ENCODE measurements at regions not wholly inside any gene's neighbourhood (a gene's known extent, or its start where the extent isn't known, plus 50 kb on each side); places are given as distances from the start of the nearest gene placed in this dataset.
"Not testable (repeated sequence)": the region's sequence is repeated elsewhere in the genome, so short reads cannot be mapped to it uniquely, and the experiment has no call there.

- DNase-seq (ENCODE audit: low read depth in 2 of 2) = no peak
Observed at GRCh38 chr10:28137907-28138880, 139.3 kb upstream of the ODAD2 start.

DNA sequence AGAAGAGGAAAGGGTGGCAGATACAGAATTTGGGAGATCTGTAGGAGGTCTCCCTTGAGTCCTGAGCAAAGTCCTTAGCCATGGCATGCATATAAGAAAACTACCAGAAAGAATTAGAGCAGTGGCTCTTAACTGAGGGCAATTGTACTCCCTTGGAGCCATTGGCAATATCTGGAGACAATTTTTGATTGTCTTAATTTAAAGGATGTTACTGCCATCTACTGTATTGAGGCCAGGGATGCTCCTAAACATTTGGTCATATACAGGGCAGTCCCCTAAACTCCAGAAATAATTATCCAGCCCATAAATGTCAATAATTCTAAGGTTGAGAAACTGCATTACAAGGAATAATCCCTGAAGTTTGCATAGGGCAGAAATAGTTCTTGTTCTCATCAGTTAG is 136.4 kb upstream of the ODAD2 start:
- no peak for DNase-seq (ENCODE audit: low read depth in 2 of 2)

DNA sequence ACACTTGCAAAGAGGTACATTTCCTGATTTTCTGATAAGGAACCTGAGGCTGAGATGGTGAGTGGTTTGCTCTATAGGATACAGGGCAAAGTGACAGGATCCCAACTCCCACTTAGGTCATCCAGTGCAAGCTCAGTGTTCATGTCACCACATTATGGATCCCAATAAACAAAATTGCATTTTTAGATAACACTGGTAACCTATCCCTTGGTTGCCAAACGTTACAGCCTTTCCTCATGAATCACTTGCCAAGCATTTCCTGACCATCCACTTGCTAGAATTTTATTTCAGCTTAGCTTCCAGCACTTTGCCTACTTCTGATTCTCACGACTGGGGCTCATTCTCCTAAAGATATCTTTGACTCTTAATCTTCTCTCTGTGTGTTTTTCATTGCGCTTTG is 131.4 kb upstream of the ODAD2 start:
- no peak for DNase-seq (ENCODE audit: low read depth in 2 of 2)

GRCh38 chr10:28127881-28128280 is 129.0 kb upstream of the ODAD2 start:
- no peak for DNase-seq (ENCODE audit: low read depth in 2 of 2)

GRCh38 chr10:28125701-28126100 is 126.8 kb upstream of the ODAD2 start:
- DNase-seq (ENCODE audit: low read depth in 2 of 2) = no peak

DNA sequence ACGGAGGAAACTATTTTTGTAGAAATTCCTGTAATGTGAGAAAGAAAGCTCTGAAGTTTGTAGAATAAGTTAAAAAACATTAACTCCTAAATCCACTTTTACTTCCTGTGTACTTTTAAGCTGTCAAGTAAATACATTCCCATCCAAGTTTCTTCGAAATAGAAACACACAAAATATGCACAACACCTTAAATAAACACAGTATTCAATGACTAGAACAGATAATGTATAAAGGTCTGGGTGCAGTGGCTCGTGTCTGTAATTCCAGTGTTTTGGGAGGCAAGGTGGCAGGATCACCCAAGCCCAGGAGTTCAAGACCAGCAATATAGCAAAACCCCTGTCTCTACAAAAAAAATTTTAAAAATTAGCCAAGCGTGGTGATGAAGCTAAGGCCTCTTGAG is 121.9 kb upstream of the ODAD2 start:
- DNase-seq (ENCODE audit: low read depth in 2 of 2) = no peak

- no peak for DNase-seq (ENCODE audit: low read depth in 2 of 2)
Observed at GRCh38 chr10:28120043-28120749, 121.3 kb upstream of the ODAD2 start.

- no peak for DNase-seq (ENCODE audit: low read depth in 2 of 2)
Observed at GRCh38 chr10:28118985-28119628, 120.2 kb upstream of the ODAD2 start.

GRCh38 chr10:28113202-28113601 is 114.3 kb upstream of the ODAD2 start:
- DNase-seq (ENCODE audit: low read depth in 2 of 2) = no peak

GRCh38 chr10:28111712-28112111 is 112.8 kb upstream of the ODAD2 start:
- DNase-seq (ENCODE audit: low read depth in 2 of 2) = no peak

GRCh38 chr10:28105561-28105960 is 106.7 kb upstream of the ODAD2 start:
- DNase-seq (ENCODE audit: low read depth in 2 of 2) = no peak

GRCh38 chr10:28097633-28098032 is 98.8 kb upstream of the ODAD2 start:
- no peak for DNase-seq (ENCODE audit: low read depth in 2 of 2)

DNA sequence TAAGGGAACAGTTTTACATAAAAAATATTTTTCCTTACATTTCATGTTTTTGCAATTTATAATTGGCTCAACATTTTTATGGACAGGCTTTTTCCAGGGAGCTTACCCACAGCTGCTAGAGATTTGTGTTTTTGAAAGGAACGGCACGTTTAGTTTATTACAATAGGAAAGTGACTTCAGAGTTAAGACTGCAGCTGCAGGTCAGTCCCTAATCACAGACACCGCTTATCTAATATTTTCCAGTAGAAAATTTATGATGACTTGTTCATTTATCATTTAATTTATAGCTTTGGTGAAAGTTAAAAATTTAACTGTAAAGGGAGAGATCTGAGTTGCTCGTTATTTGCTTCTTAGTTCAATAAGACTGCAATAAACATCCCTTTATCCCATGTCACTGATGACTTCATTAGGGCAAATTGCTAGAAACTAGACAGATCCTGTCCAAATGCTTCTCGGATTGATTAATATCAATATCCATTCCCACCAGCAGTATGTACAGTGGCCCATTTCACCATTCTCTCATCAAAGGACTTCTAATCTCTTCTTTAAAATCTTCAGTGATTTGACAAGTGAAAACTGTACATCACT is 97.0 kb upstream of the ODAD2 start:
- no peak for DNase-seq (ENCODE audit: low read depth in 2 of 2)

DNA sequence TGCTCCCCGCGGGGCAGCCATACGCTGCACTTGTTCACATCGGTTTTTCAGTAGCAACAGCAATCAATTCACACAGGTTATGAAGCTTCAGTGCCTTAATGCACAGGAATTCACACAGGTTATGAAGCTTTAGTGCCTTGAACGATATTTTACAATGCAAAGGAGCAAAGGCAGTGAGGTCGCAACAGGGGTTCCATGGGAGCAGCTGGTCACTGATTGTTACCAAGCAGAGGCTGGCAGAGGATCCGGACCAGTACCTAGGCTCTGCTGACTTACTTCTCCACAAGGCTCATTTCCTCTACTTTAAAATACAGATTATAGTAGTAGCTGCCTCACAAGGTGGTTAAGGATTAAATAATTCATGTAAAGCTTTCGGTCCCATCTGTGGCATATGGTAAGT is 95.2 kb upstream of the ODAD2 start:
- DNase-seq (ENCODE audit: low read depth in 2 of 2) = no peak

DNA sequence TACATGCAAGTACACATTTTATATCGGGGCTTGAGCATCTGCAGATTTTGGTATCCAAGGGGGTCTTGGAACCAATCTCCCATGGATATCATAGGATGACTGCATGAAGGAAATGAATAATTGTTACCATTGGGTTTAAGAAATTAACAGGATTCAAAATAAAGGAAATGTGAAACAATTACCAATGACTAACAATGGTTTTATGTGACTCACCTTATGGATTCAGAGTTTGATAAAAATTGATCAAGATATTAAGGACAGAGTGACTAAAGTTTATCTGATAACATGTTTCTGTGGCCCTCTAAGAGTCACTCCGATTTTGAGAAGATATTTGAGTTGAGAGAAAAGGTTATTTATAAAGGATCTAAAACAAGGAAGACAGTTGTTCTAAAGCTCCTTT is 93.0 kb upstream of the ODAD2 start:
- no peak for DNase-seq (ENCODE audit: low read depth in 2 of 2)

- no peak for DNase-seq (ENCODE audit: low read depth in 2 of 2)
Observed at GRCh38 chr10:28090506-28090905, 91.6 kb upstream of the ODAD2 start.

DNA sequence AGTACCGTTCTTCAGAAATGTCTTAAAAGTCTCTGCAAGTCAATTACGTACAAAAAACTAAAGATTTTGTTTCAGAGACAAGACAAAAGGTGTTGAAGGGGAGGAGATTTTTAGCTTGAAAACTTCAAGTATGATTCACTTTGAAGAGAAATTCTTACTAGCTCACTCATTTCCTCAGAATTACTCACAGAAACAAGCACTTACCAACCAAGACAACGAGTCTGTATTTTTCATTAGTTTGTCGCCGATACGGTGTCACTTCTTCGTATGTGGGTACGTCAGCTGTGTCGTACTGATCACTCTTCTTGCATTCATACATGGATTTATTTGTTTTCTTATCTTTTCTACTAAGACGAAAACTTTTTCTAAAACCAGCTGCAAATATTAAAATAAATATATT is 90.6 kb upstream of the ODAD2 start:
- DNase-seq (ENCODE audit: low read depth in 2 of 2) = no peak

DNA sequence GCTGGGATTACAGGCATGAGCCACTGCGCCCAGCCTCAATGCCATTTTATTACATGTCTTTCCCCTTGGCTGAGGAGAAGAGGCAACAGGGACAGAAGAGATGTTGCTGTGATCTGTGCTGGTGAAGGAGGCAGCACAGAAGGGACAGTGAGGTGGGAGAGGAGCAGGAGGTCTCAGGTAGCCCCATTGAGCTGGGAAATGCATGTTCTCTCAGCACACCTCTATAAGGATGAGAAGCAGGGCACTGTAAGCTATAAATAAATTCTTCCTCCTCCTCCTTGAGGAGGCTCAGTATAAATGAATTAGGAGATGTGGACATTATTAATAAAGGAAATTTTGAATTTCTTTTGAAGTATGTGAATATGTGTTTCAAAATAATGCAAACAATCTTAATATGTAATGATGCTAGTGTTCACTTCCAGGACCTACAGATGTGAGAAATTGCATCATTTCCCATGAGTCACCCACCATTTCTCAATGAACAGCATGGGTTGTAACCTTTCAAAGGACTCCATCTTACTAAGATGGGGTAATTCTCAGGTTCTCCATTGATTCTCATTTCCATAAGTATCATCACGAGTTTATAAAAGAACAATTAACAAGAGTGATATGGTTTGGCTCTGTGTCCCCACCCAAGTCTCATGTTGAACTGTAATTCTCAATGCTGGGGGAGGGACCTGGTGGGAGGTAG is 88.9 kb upstream of the ODAD2 start:
- DNase-seq (ENCODE audit: low read depth in 2 of 2) = no peak

DNA sequence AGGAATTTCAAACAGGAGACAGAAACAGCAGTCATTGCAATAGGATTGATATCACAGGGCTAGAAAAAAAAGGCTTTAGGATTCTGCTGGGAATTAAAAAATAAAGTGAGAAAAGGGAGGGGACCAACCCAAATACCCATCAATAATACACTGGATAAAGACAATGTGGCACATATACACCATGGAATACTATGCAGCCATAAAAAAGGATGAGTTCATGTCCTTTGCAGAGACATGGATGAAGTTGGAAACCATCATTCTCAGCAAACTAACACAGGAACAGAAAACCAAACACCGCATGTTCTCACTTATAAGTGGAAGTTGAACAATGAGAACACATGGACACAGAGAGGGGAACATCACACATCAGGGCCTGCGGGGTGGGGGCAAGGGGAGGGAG is 86.9 kb upstream of the ODAD2 start:
- DNase-seq (ENCODE audit: low read depth in 2 of 2) = not testable (repeated sequence)

DNA sequence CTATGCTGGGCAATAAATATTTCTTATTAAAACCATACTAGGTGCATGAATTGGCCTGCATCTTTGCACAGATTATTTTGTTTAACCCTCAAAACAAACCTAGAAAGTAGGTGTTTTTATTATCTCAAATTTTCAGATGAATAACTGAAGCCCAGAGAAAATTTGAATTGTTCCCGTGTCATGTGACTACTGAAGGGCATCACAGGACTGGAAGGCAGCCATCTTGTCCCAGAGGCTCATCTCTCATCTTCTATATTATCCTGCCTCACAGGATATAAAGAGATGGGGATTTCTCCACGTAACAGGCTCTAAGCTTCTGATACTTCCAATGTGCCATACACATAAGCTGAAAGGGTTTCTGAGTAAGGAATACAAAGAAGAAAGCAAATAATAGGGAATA is 84.0 kb upstream of the ODAD2 start:
- no peak for DNase-seq (ENCODE audit: low read depth in 2 of 2)

- DNase-seq (ENCODE audit: low read depth in 2 of 2) = no peak
Observed at GRCh38 chr10:28082316-28082715, 83.4 kb upstream of the ODAD2 start.

DNA sequence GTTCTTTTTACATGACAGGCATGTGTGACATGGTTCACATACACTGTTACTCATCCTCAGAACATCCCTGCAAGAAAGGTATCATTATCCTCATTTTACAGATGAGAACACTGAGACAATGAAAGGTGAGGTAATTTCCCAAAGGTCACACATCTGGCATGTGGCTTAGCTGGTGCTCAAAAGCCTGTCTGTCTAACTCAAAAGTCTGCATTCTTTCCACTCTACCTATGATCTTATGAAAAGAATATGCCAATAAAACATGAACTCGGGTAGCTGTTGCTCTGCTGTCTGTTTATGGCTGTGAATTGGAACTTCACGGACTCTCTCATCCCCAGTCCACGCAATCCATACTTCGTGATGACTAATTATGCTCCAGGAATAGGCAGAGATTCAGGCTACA is 79.0 kb upstream of the ODAD2 start:
- DNase-seq (ENCODE audit: low read depth in 2 of 2) = no peak

Measured in stimulated activated CD4-positive, alpha-beta T cell treated with anti-CD3 and anti-CD28 coated beads, Interleukin-1b, Interleukin-23, amount 100 ng/mL, for 4 hours (primary cell).